ENCODE measurements at regions not wholly inside any gene's neighbourhood (a gene's known extent, or its start where the extent isn't known, plus 50 kb on each side); places are given as distances from the start of the nearest gene placed in this dataset.

GRCh38 chr6:4563156-4563555 is 213.0 kb upstream of the CDYL start:
- Histone ChIP-seq H2AFZ (ENCODE audit: low read depth) (no peak overlapping the region), H4K20me1 (ENCODE audit: insufficient read depth) (no peaks in the 10 kb centered on the region)
- TF ChIP-seq CTCF (conservative IDR thresholded peaks at IDR 0.05; ENCODE audit: low read depth, low read length): no peak

GRCh38 chr6:4561773-4562400 is 214.3 kb upstream of the CDYL start:
- no peaks in the 10 kb centered on the region for H3K27me3 ChIP-seq (ENCODE audit: insufficient read depth, low read depth)
- no peak overlapping the region for H3K4me2 ChIP-seq

More at GRCh38 chr6:4563156-4563555, 213.0 kb upstream of the CDYL start:
- Histone ChIP-seq H3K4me2 (no peak overlapping the region), H3K9ac (no peak overlapping the region), H3K4me1 (ENCODE audit: low read depth, poor library complexity, severe bottlenecking) (no peaks in the 10 kb centered on the region), H3K79me2 (ENCODE audit: insufficient read depth, low read depth) (no peaks in the 10 kb centered on the region), H3K36me3 (ENCODE audit: insufficient read depth) (no peaks in the 10 kb centered on the region), H3K27ac (no peak overlapping the region), H3K27me3 (ENCODE audit: insufficient read depth, low read depth) (no peaks in the 10 kb centered on the region), H3K4me3 (IDR thresholded peaks at IDR 0.05; ENCODE audit: insufficient read depth, low read depth, low read length) (no peak overlapping the region)

GRCh38 chr6:4561078-4561435 is 215.1 kb upstream of the CDYL start:
- no peak for TF ChIP-seq CTCF (conservative IDR thresholded peaks at IDR 0.05; ENCODE audit: low read depth, low read length)
- Histone ChIP-seq H3K9ac (no peak overlapping the region), H3K27me3 (ENCODE audit: insufficient read depth, low read depth) (no peaks in the 10 kb centered on the region), H3K4me2 (no peak overlapping the region), H3K27ac (no peak overlapping the region), H3K36me3 (ENCODE audit: insufficient read depth) (no peaks in the 10 kb centered on the region), H4K20me1 (ENCODE audit: insufficient read depth) (no peaks in the 10 kb centered on the region), H2AFZ (ENCODE audit: low read depth) (no peak overlapping the region), H3K79me2 (ENCODE audit: insufficient read depth, low read depth) (no peaks in the 10 kb centered on the region), H3K4me1 (ENCODE audit: low read depth, poor library complexity, severe bottlenecking) (no peaks in the 10 kb centered on the region), H3K4me3 (IDR thresholded peaks at IDR 0.05; ENCODE audit: insufficient read depth, low read depth, low read length) (no peak overlapping the region)

More at GRCh38 chr6:4561773-4562400, 214.3 kb upstream of the CDYL start:
- Histone ChIP-seq H3K79me2 (ENCODE audit: insufficient read depth, low read depth) (no peaks in the 10 kb centered on the region), H3K4me1 (ENCODE audit: low read depth, poor library complexity, severe bottlenecking) (no peaks in the 10 kb centered on the region), H3K36me3 (ENCODE audit: insufficient read depth) (no peaks in the 10 kb centered on the region), H4K20me1 (ENCODE audit: insufficient read depth) (no peaks in the 10 kb centered on the region), H3K9ac (no peak overlapping the region), H3K4me3 (IDR thresholded peaks at IDR 0.05; ENCODE audit: insufficient read depth, low read depth, low read length) (no peak overlapping the region), H3K27ac (no peak overlapping the region), H2AFZ (ENCODE audit: low read depth) (no peak overlapping the region)
- TF ChIP-seq CTCF (conservative IDR thresholded peaks at IDR 0.05; ENCODE audit: low read depth, low read length): no peak

- Histone ChIP-seq H3K36me3 (ENCODE audit: insufficient read depth) (no peaks in the 10 kb centered on the region), H3K4me3 (IDR thresholded peaks at IDR 0.05; ENCODE audit: insufficient read depth, low read depth, low read length) (no peak overlapping the region), H3K27me3 (ENCODE audit: insufficient read depth, low read depth) (no peaks in the 10 kb centered on the region), H3K79me2 (ENCODE audit: insufficient read depth, low read depth) (no peaks in the 10 kb centered on the region), H4K20me1 (ENCODE audit: insufficient read depth) (no peaks in the 10 kb centered on the region), H3K4me2 (no peak overlapping the region), H3K27ac (no peak overlapping the region), H2AFZ (ENCODE audit: low read depth) (no peak overlapping the region), H3K9ac (no peak overlapping the region), H3K4me1 (ENCODE audit: low read depth, poor library complexity, severe bottlenecking) (no peaks in the 10 kb centered on the region)
- TF ChIP-seq CTCF (conservative IDR thresholded peaks at IDR 0.05; ENCODE audit: low read depth, low read length): no peak
Measured at GRCh38 chr6:4560221-4561077, 215.8 kb upstream of the CDYL start.

Data from KMS-11 (cell line).